Upper lobe of right lung (tissue), 1 donor: ENCODE measurements at regions not wholly inside any gene's neighbourhood (a gene's known extent, or its start where the extent isn't known, plus 50 kb on each side); places are given as distances from the start of the nearest gene placed in this dataset.

Source experiments
- ATAC-seq: fragments of 200-7000 bp; cut with Tn5 transposase; one replicate; pipeline ENCODE4 v1.9.1; 2020; ENCODE audit warnings: mild to moderate bottlenecking, moderate library complexity
- DNase-seq: peaks from one replicate; pipeline ENCODE4 v3.0.0-alpha.2; 2020
- H3K27ac ChIP-seq: fragments of 200-600 bp; one replicate; pipeline ENCODE4 v1.8.0; 2022
- H3K27me3 ChIP-seq: fragments of 200-600 bp; one replicate; pipeline ENCODE4 v1.8.0; 2022; ENCODE audit warnings: mild to moderate bottlenecking
- H3K36me3 ChIP-seq: fragments of 200-600 bp; one replicate; pipeline ENCODE4 v1.8.0; 2022
- H3K4me1 ChIP-seq: fragments of 200-600 bp; one replicate; pipeline ENCODE4 v1.8.0; 2022
- H3K4me3 ChIP-seq: fragments of 200-600 bp; one replicate; pipeline ENCODE4 v1.8.0; 2022; ENCODE audit warnings: mild to moderate bottlenecking
- H3K9me3 ChIP-seq: fragments of 200-600 bp; one replicate; pipeline ENCODE4 v1.8.0; 2022
- CTCF ChIP-seq: fragments of 200-600 bp; IDR thresholded peaks from one replicate; pipeline ENCODE4 v1.8.0; 2022; ENCODE audit warnings: antibody characterized with exemption
- intact Hi-C: fragments of 100-400 bp; cut with DNase I; formaldehyde crosslinking; loops from one replicate; pipeline ENCODE4 v1.11.0; 2022
- donor health status: DM: no; HTN: yes; CAD: no; lungs with severe emphysema.

DNA sequence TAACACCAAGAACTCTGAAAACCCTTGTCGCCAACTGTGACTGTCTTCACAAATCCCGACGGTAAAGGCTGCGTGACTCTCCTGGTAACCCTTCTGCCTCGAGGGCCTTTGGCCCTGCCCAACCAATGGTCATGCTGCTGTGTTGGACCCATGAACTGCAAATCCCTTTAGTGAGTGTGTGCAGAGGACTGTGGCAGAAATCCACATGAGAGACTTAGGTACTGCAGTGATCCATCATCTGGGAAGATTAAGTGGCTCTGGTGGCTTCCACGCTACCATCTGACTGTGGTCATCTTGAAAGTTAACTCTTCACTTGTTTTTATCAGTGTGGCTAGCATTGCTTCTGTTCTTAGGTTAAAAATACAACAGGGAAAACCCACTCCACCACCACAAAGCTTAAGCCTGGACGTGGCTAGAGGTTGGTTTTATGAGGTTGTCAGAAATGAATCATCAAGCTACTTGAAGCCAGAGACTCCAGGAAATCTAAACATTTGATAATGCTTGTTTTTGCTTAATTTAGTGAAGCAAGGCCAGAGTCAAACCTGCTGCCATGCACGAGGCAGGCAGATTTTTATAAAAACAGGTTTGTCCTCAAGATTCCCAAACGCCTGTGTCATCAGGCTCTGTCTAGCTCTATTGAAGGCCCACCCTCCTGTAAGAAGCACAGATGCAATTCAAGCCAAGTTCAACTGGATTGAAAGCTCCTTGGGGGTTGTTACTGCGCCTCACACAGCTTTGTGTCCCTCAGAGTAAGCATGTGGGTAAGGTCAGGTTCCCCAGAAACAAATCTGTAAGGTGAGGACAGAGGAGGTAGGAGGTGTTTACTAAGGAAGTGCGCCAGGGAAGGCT, 52.7 kb upstream of the ERCC6L2 start:
- TF ChIP-seq CTCF = no peak
- intact Hi-C loops = no loop called here
- Histone ChIP-seq H3K27ac (no peak overlapping the region), H3K4me3 (no peak overlapping the region), H3K36me3 (no peaks in the 10 kb centered on the region), H3K9me3 (no peaks in the 10 kb centered on the region), H3K4me1 (peaks cover 4% of the 10 kb centered on the region), H3K27me3 (no peaks in the 10 kb centered on the region)
- ATAC-seq (no peak), DNase-seq (no peak)

GRCh38 chr9:95822015-95822414, 53.5 kb upstream of the ERCC6L2 start:
- DNase-seq (no peak), ATAC-seq (no peak)
- no peak overlapping the region for H3K27ac ChIP-seq
- peaks cover 4% of the 10 kb centered on the region for H3K4me1 ChIP-seq
- H3K36me3 ChIP-seq = no peaks in the 10 kb centered on the region
- H3K4me3 ChIP-seq = no peak overlapping the region
- TF ChIP-seq CTCF = no peak
- no peaks in the 10 kb centered on the region for H3K9me3 ChIP-seq
- no peaks in the 10 kb centered on the region for H3K27me3 ChIP-seq
- intact Hi-C loops = no loop called here

DNA sequence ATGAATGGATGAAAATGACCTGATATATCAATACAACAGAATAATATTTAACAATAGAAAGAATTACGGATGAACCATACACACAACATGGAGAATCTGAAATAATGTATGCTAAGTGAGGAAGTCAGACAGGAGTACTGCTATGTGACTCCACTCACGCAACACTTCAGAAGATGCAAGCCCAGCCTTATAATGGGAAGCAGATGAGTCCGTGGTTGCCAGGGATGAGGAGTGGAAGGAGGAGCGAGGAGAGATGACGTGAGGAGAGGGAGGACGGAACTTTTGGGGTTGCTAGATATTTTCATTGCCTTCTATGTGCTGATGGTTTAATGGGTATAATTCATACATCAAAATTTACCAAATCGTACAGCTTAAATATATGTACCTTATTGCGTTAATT, 55.4 kb upstream of the ERCC6L2 start:
- intact Hi-C loops = no loop called here

GRCh38 chr9:95819636-95820035, 55.9 kb upstream of the ERCC6L2 start:
- Histone ChIP-seq H3K4me1 (peaks cover 4% of the 10 kb centered on the region), H3K27me3 (no peaks in the 10 kb centered on the region), H3K36me3 (no peaks in the 10 kb centered on the region), H3K4me3 (no peak overlapping the region), H3K9me3 (no peaks in the 10 kb centered on the region), H3K27ac (no peak overlapping the region)
- ATAC-seq = peak; percentile 17
- DNase-seq = no peak
- intact Hi-C loops = no loop called here
- TF ChIP-seq CTCF = no peak

More for the DNA sequence above, 55.4 kb upstream of the ERCC6L2 start:
- Histone ChIP-seq H3K27ac (no peak overlapping the region), H3K4me3 (no peak overlapping the region), H3K36me3 (no peaks in the 10 kb centered on the region), H3K4me1 (peaks cover 4% of the 10 kb centered on the region), H3K9me3 (no peaks in the 10 kb centered on the region), H3K27me3 (no peaks in the 10 kb centered on the region)
- DNase-seq (no peak), ATAC-seq (no peak)
- no peak for TF ChIP-seq CTCF

DNA sequence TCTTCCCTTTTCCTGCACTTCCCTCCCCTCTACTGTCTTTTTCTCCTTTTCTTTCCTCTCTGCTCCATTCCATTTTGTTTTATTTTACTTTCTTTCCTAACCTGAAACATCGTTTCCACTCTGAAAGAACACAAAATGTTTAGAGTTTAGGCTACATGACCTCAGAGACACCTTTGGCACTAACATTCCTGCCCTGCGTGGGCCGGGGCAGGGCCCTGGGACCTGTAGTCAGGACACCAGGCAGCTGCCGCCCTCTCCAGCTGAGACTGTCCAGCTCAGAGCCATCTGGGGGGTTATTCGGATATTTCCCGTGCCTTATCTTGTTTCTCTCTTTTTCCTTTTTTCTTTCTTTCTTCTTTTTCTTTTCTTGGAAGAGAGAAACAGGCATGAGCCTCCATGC, 58.3 kb upstream of the ERCC6L2 start:
- ATAC-seq = no peak
- H3K27me3 ChIP-seq = no peaks in the 10 kb centered on the region
- TF ChIP-seq CTCF = no peak
- DNase-seq = no peak
- H3K36me3 ChIP-seq = no peaks in the 10 kb centered on the region
- no peak overlapping the region for H3K27ac ChIP-seq
- intact Hi-C loops = no loop called here
- no peaks in the 10 kb centered on the region for H3K4me1 ChIP-seq
- H3K9me3 ChIP-seq = no peaks in the 10 kb centered on the region
- no peak overlapping the region for H3K4me3 ChIP-seq

GRCh38 chr9:95816716-95817115, 58.8 kb upstream of the ERCC6L2 start:
- Histone ChIP-seq H3K27ac (no peak overlapping the region), H3K9me3 (no peaks in the 10 kb centered on the region), H3K4me1 (no peaks in the 10 kb centered on the region), H3K36me3 (no peaks in the 10 kb centered on the region), H3K4me3 (no peak overlapping the region), H3K27me3 (no peaks in the 10 kb centered on the region)
- ATAC-seq (no peak), DNase-seq (no peak)
- no peak for TF ChIP-seq CTCF
- intact Hi-C loops = no loop called here
